HEK293 (cell line): ENCODE measurements at regions not wholly inside any gene's neighbourhood (a gene's known extent, or its start where the extent isn't known, plus 50 kb on each side); places are given as distances from the start of the nearest gene placed in this dataset.

Source experiments
- CTCF ChIA-PET: fragments of 350-600 bp; formaldehyde crosslinking; extraction: SDS; loops from one replicate; lab custom pipeline; 2021; ENCODE audit warnings: antibody characterized with exemption; lab: Yijun Ruan, JAX
- POLR2A ChIA-PET: fragments of 300-600 bp; formaldehyde crosslinking; extraction: SDS; loops from one replicate; lab custom pipeline; 2020; ENCODE audit warnings: antibody characterized with exemption, inconsistent platforms; lab: Yijun Ruan, JAX
- H3K27ac ChIP-seq: fragments of 200-500 bp; sonication (Bioruptor generic); 2 replicates; pipeline ENCODE4 v1.5.1; 2014; ENCODE audit warnings: low read depth, low read length, control low read depth, inconsistent platforms; ENCODE audit errors: extremely low read depth
- H3K36me3 ChIP-seq, 2 experiments: fragments of 200-500 bp in 1 of 2; sonication (Bioruptor generic) in 1 of 2; 1 replicate in 1 of 2; 2 replicates in 1 of 2; pipeline ENCODE4 v1.5.1; 2014 to 2017; ENCODE audit warnings: inconsistent platforms in 2 of 2, low read length in 2 of 2; ENCODE audit not compliant: control insufficient read depth in 2 of 2, insufficient read depth in 1 of 2
- H3K4me1 ChIP-seq: fragments of 200-500 bp; sonication (Bioruptor generic); 2 replicates; pipeline ENCODE4 v1.5.1; 2014; ENCODE audit warnings: mild to moderate bottlenecking, low read length, inconsistent platforms; ENCODE audit not compliant: control insufficient read depth, insufficient read depth
- H3K4me3 ChIP-seq: 2 replicates; pipeline ENCODE4 v1.5.1; 2011; ENCODE audit warnings: low read depth, mild to moderate bottlenecking, control low read depth, low read length, moderate library complexity
- H3K9me3 ChIP-seq: fragments of 200-500 bp; sonication (Bioruptor generic); 2 replicates; pipeline ENCODE4 v1.5.1; 2014; ENCODE audit warnings: low read depth, low read length, inconsistent platforms; ENCODE audit not compliant: control insufficient read depth, insufficient read depth
- BCL6B ChIP-seq: fragments of 450-650 bp; formaldehyde crosslinking; IDR thresholded peaks from 2 replicates; pipeline ENCODE4 v1.5.1; 2017; ENCODE audit warnings: missing biosample characterization, missing genetic modification characterization
- CTCF ChIP-seq: fragments of 450-650 bp; formaldehyde crosslinking; IDR thresholded peaks from 2 replicates; pipeline ENCODE4 v1.5.1; 2016; ENCODE audit warnings: missing biosample characterization, missing genetic modification characterization
- INSM2 ChIP-seq: fragments of 450-650 bp; formaldehyde crosslinking; IDR thresholded peaks from 2 replicates; pipeline ENCODE4 v1.5.1; 2016; ENCODE audit warnings: missing biosample characterization, missing genetic modification characterization
- MZF1 ChIP-seq: fragments of 450-650 bp; formaldehyde crosslinking; IDR thresholded peaks from 2 replicates; pipeline ENCODE4 v1.5.1; 2017; ENCODE audit warnings: missing biosample characterization, missing genetic modification characterization, borderline replicate concordance
- PRDM1 ChIP-seq: fragments of 450-650 bp; formaldehyde crosslinking; IDR thresholded peaks from 2 replicates; pipeline ENCODE4; 2016; ENCODE audit warnings: missing biosample characterization, missing genetic modification characterization
- ZBTB10 ChIP-seq: fragments of 450-650 bp; formaldehyde crosslinking; IDR thresholded peaks from 2 replicates; pipeline ENCODE4 v1.5.1; 2016; ENCODE audit warnings: missing biosample characterization, missing genetic modification characterization
- ZBTB7A ChIP-seq: fragments of 450-650 bp; formaldehyde crosslinking; IDR thresholded peaks from 2 replicates; pipeline ENCODE4 v1.5.1; 2016; ENCODE audit warnings: low read depth, missing biosample characterization, missing genetic modification characterization
- ZFP37 ChIP-seq: fragments of 450-650 bp; formaldehyde crosslinking; IDR thresholded peaks from 2 replicates; pipeline ENCODE4 v1.5.1; 2016; ENCODE audit warnings: missing biosample characterization, missing genetic modification characterization
- ZNF132 ChIP-seq: fragments of 450-650 bp; formaldehyde crosslinking; IDR thresholded peaks from 2 replicates; pipeline ENCODE4 v1.5.1; 2017; ENCODE audit warnings: missing biosample characterization, missing genetic modification characterization, borderline replicate concordance
- ZNF223 ChIP-seq: fragments of 450-650 bp; formaldehyde crosslinking; IDR thresholded peaks from 2 replicates; pipeline ENCODE4 v1.5.1; 2016; ENCODE audit warnings: missing biosample characterization, missing genetic modification characterization
- ZNF292 ChIP-seq: fragments of 450-650 bp; formaldehyde crosslinking; IDR thresholded peaks from 2 replicates; pipeline ENCODE4 v1.5.1; 2016; ENCODE audit warnings: low read depth, missing biosample characterization, missing genetic modification characterization, borderline replicate concordance
- ZNF473 ChIP-seq: fragments of 450-650 bp; formaldehyde crosslinking; IDR thresholded peaks from 2 replicates; pipeline ENCODE4 v1.5.1; 2017; ENCODE audit warnings: missing biosample characterization, missing genetic modification characterization
- ZNF677 ChIP-seq: fragments of 450-650 bp; IDR thresholded peaks from 2 replicates; pipeline ENCODE4 v1.5.0; 2018; ENCODE audit warnings: missing biosample characterization, mild to moderate bottlenecking, missing genetic modification characterization, moderate library complexity
- TF ChIP-seq, protein P1 (sequence below): fragments of 450-650 bp; formaldehyde crosslinking; IDR thresholded peaks from 2 replicates; pipeline ENCODE4 v1.5.1; 2016; ENCODE audit warnings: missing biosample characterization, missing genetic modification characterization
- TF ChIP-seq, protein P2 (sequence below): fragments of 450-650 bp; formaldehyde crosslinking; IDR thresholded peaks from 2 replicates; pipeline ENCODE4 v1.5.1; 2016; ENCODE audit warnings: missing biosample characterization, missing genetic modification characterization, low read depth

- CTCF ChIA-PET: interaction anchor here (0.6 kb wide), 1 partner anchor 126 kb away, joined by 4 read pairs; no protein-coding TSS in a partner anchor
These were observed 325.1 kb upstream of the DCN start for GRCh38 chr12:91507754-91508153.

More at GRCh38 chr12:91507754-91508153, 325.1 kb upstream of the DCN start:
- H3K4me3 ChIP-seq: no peak overlapping the region
- TF ChIP-seq MZF1 (tag by site-specific recombination): no peak
- TF ChIP-seq ZNF223 (tag by site-specific recombination): no peak
- TF ChIP-seq BCL6B (tag by site-specific recombination): no peak
- TF ChIP-seq ZNF677: no peak
- TF ChIP-seq INSM2: no peak
- no peak for TF ChIP-seq CTCF (tag by site-specific recombination)
- no peak for TF ChIP-seq ZNF132 (tag by site-specific recombination)
- TF ChIP-seq ZFP37 (tag by site-specific recombination): no peak
- no peak for TF ChIP-seq ZNF473 (tag by site-specific recombination)
- TF ChIP-seq ZBTB10 (tag by site-specific recombination): no peak
- no peak for TF ChIP-seq ZNF292 (tag by site-specific recombination)
- no peak for TF ChIP-seq PRDM1 (tag by site-specific recombination)
- TF ChIP-seq, protein P1, sequence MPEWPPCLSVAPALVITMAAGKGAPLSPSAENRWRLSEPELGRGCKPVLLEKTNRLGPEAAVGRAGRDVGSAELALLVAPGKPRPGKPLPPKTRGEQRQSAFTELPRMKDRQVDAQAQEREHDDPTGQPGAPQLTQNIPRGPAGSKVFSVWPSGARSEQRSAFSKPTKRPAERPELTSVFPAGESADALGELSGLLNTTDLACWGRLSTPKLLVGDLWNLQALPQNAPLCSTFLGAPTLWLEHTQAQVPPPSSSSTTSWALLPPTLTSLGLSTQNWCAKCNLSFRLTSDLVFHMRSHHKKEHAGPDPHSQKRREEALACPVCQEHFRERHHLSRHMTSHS (tag by site-specific recombination): no peak
- TF ChIP-seq, protein P2, sequence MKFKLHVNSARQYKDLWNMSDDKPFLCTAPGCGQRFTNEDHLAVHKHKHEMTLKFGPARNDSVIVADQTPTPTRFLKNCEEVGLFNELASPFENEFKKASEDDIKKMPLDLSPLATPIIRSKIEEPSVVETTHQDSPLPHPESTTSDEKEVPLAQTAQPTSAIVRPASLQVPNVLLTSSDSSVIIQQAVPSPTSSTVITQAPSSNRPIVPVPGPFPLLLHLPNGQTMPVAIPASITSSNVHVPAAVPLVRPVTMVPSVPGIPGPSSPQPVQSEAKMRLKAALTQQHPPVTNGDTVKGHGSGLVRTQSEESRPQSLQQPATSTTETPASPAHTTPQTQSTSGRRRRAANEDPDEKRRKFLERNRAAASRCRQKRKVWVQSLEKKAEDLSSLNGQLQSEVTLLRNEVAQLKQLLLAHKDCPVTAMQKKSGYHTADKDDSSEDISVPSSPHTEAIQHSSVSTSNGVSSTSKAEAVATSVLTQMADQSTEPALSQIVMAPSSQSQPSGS (tag by site-specific recombination): no peak
- no peak for TF ChIP-seq ZBTB7A (tag by site-specific recombination)
- no peaks in the 10 kb centered on the region for H3K36me3 ChIP-seq
- H3K9me3 ChIP-seq: no peaks in the 10 kb centered on the region
- POLR2A ChIA-PET: no interaction called here
- no peak overlapping the region for H3K27ac ChIP-seq
- H3K4me1 ChIP-seq: peaks cover 7% of the 10 kb centered on the region; the same call in 1 of the 2 replicates
